CD14-positive monocyte (primary cell): ENCODE measurements at regions not wholly inside any gene's neighbourhood (a gene's known extent, or its start where the extent isn't known, plus 50 kb on each side); places are given as distances from the start of the nearest gene placed in this dataset.

Experiments used
- DNase-seq, 3 donors: peaks; one replicate each; pipeline ENCODE4 v3.0.0-alpha.2; 2011 to 2022
- H2AFZ ChIP-seq: 2 replicates; pipeline ENCODE4 v1.6.0; 2012; ENCODE audit warnings: mild to moderate bottlenecking, low read depth, low read length, inconsistent platforms; ENCODE audit not compliant: insufficient read depth, poor library complexity, severe bottlenecking
- H3K27ac ChIP-seq, 2 donors: 1 replicate in 1 of 2; 2 replicates in 1 of 2; pipeline ENCODE4 v1.5.1; 2012 to 2013; ENCODE audit warnings: low read length in 2 of 2, control low read depth in 1 of 2, inconsistent platforms in 1 of 2, low read depth in 1 of 2, mild to moderate bottlenecking in 1 of 2
- H3K27me3 ChIP-seq, 2 donors: one replicate each; pipeline versions ENCODE4 v1.6.0 to v1.6.1; 2011 to 2013; ENCODE audit warnings: low read length in 2 of 2; ENCODE audit not compliant: control insufficient read depth in 2 of 2, insufficient read depth in 2 of 2
- H3K36me3 ChIP-seq, 2 donors: replicated peaks in 1 of 2; 1 replicate in 1 of 2; 2 replicates in 1 of 2; pipeline versions ENCODE4 v1.5.1 to v1.6.1; 2012 to 2013; ENCODE audit warnings: low read length in 2 of 2, control low read depth in 1 of 2, inconsistent platforms in 1 of 2, mild to moderate bottlenecking in 1 of 2; ENCODE audit not compliant: insufficient read depth in 2 of 2, control insufficient read depth in 1 of 2
- H3K4me1 ChIP-seq, 2 donors: 1 replicate in 1 of 2; 2 replicates in 1 of 2; pipeline versions ENCODE4 v1.5.1 to v1.6.1; 2012 to 2013; ENCODE audit warnings: low read length in 2 of 2, control low read depth in 1 of 2, inconsistent platforms in 1 of 2, mild to moderate bottlenecking in 1 of 2, moderate library complexity in 1 of 2; ENCODE audit not compliant: insufficient read depth in 2 of 2, control insufficient read depth in 1 of 2
- H3K4me2 ChIP-seq: replicated peaks from 2 replicates; pipeline ENCODE3; 2012; ENCODE audit warnings: low read length, moderate library complexity, mild to moderate bottlenecking; ENCODE audit not compliant: poor library complexity, severe bottlenecking; ENCODE audit errors: extremely low read depth
- H3K4me3 ChIP-seq, 3 experiments: fragments of 200-600 bp in 1 of 3; sonication (generic) in 1 of 3; replicated peaks in 1 of 3; 1 replicate in 2 of 3; 2 replicates in 1 of 3; pipeline ENCODE4 v1.5.1; 2011 to 2013; ENCODE audit warnings: low read length in 3 of 3, mild to moderate bottlenecking in 3 of 3, control low read depth in 2 of 3, low read depth in 2 of 3, inconsistent platforms in 1 of 3, moderate library complexity in 1 of 3
- H3K79me2 ChIP-seq: 2 replicates; pipeline ENCODE4 v1.6.0; 2012; ENCODE audit warnings: mild to moderate bottlenecking, control low read depth, inconsistent platforms, low read length, moderate library complexity; ENCODE audit not compliant: insufficient read depth
- H3K9ac ChIP-seq: 2 replicates; pipeline ENCODE4 v1.6.0; 2017; ENCODE audit warnings: low read length, mild to moderate bottlenecking; ENCODE audit not compliant: insufficient read depth, poor library complexity, severe bottlenecking
- H3K9me3 ChIP-seq, 2 donors: replicated peaks in 1 of 2; 1 replicate in 1 of 2; 2 replicates in 1 of 2; pipeline versions ENCODE4 v1.5.1 to v1.6.1; 2012 to 2013; ENCODE audit warnings: low read length in 2 of 2, control low read depth in 1 of 2; ENCODE audit not compliant: control insufficient read depth in 1 of 2, insufficient read depth in 1 of 2
- H4K20me1 ChIP-seq: 2 replicates; pipeline ENCODE4 v1.6.0; 2012; ENCODE audit warnings: mild to moderate bottlenecking, low read length, control low read depth, moderate library complexity; ENCODE audit not compliant: insufficient read depth
- H3K27ac Mint-ChIP-seq, 7 donors: one replicate each; pipeline ENCODE4 v1.8.0; 2020; ENCODE audit warnings: mild to moderate bottlenecking in 7 of 7, mixed read lengths in 7 of 7, moderate library complexity in 6 of 7, inconsistent platforms in 2 of 7
- H3K27me3 Mint-ChIP-seq, 3 donors: one replicate each; pipeline ENCODE4 v1.8.0; 2021 to 2022; ENCODE audit warnings: low read depth in 3 of 3, mild to moderate bottlenecking in 3 of 3, mixed read lengths in 3 of 3, moderate library complexity in 3 of 3, inconsistent platforms in 1 of 3
- H3K36me3 Mint-ChIP-seq, 2 donors: one replicate each; pipeline ENCODE4 v1.8.0; 2020; ENCODE audit warnings: mixed read lengths in 2 of 2, inconsistent platforms in 1 of 2, mild to moderate bottlenecking in 1 of 2
- H3K4me1 Mint-ChIP-seq: one replicate; pipeline ENCODE4 v1.8.0; 2020; ENCODE audit warnings: mild to moderate bottlenecking, mixed read lengths
- H3K4me3 Mint-ChIP-seq, 2 donors: one replicate each; pipeline ENCODE4 v1.8.0; 2020; ENCODE audit warnings: mild to moderate bottlenecking in 2 of 2, mixed read lengths in 2 of 2, moderate library complexity in 1 of 2
- H3K9me3 Mint-ChIP-seq, 7 donors: one replicate each; pipeline ENCODE4 v1.8.0; 2020 to 2022; ENCODE audit warnings: mixed read lengths in 7 of 7, mild to moderate bottlenecking in 6 of 7, moderate library complexity in 6 of 7, inconsistent platforms in 2 of 7
- WGBS: methylation state at CpG from one replicate; pipeline ENCODE4 v1.1.5; 2013; ENCODE audit warnings: missing lambda C conversion rate; ENCODE audit not compliant: insufficient coverage; 5-methylcytosine and 5-hydroxymethylcytosine counted together
- intact Hi-C, 2 donors: fragments of 100-400 bp; cut with micrococcal nuclease; formaldehyde crosslinking; loops; one replicate each; pipeline versions ENCODE4 v1.15.0 to v1.15.1; 2023
- TF ChIP-seq, protein P1 (sequence below): fragments of 200-600 bp; IDR thresholded peaks from one replicate; pipeline ENCODE4 v1.8.0; 2022; ENCODE audit warnings: antibody characterized with exemption, mild to moderate bottlenecking

DNA sequence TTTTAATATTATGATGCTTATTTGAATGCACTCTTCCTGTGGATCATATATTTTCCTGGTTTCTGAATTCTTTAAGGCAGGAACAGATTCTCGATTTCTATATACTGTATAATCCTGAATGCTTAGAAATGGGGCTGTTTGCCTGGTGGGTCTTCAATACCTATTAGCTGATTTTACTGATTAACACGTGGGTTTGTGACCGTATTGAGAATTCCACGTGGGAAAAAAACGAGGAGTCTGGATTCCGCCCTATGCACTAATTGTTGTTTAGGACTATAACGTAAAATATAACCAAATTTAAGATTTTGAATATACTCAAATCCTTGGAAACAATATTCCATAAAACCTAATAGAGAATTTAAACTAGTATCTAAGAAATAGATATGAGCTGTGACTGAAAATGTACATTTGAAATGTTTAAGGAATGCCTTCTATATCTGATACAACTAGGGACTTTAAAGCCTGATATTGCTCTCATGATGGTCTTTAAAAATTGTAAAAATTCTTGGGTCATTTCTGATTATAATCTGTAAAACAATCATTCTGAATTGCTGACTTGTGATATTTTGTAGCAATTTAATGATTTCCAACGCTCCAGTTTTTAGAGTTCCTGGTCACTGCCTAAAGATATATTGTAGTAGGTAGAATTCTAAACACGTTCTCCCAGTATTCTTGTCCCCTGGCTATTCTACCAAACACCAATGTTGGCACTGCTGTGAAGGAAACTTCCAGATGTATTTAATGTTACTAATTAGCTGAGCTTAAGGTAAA, 93.6 kb upstream of the NOX3 start:
- Mint-ChIP-seq H3K4me3 (no peak overlapping the region), H3K27ac (no peak overlapping the region), H3K27me3 (peaks cover 0 to 1% (median 0%) of the 10 kb centered on the region in 3 donors), H3K4me1 (no peaks in the 10 kb centered on the region), H3K9me3 (peaks cover 3 to 8% (median 5%) of the 10 kb centered on the region in 7 donors), H3K36me3 (no peaks in the 10 kb centered on the region)
- TF ChIP-seq, protein P1, sequence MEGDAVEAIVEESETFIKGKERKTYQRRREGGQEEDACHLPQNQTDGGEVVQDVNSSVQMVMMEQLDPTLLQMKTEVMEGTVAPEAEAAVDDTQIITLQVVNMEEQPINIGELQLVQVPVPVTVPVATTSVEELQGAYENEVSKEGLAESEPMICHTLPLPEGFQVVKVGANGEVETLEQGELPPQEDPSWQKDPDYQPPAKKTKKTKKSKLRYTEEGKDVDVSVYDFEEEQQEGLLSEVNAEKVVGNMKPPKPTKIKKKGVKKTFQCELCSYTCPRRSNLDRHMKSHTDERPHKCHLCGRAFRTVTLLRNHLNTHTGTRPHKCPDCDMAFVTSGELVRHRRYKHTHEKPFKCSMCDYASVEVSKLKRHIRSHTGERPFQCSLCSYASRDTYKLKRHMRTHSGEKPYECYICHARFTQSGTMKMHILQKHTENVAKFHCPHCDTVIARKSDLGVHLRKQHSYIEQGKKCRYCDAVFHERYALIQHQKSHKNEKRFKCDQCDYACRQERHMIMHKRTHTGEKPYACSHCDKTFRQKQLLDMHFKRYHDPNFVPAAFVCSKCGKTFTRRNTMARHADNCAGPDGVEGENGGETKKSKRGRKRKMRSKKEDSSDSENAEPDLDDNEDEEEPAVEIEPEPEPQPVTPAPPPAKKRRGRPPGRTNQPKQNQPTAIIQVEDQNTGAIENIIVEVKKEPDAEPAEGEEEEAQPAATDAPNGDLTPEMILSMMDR: no peak
- H2AFZ ChIP-seq: no peak overlapping the region
- H3K4me1 ChIP-seq: no peaks in the 10 kb centered on the region
- no peaks in the 10 kb centered on the region for H4K20me1 ChIP-seq
- intact Hi-C loops: no loop called here
- no peaks in the 10 kb centered on the region for H3K79me2 ChIP-seq
- DNase-seq: no peak
- H3K9me3 ChIP-seq: no peaks in the 10 kb centered on the region
- H3K27ac ChIP-seq: no peak overlapping the region
- no peak overlapping the region for H3K4me3 ChIP-seq
- no peaks in the 10 kb centered on the region for H3K27me3 ChIP-seq
- H3K4me2 ChIP-seq: no peak overlapping the region
- H3K36me3 ChIP-seq: no peaks in the 10 kb centered on the region
- WGBS: no CpG with 5 or more reads among the region's 9 CpGs
- H3K9ac ChIP-seq: no peak overlapping the region

DNA sequence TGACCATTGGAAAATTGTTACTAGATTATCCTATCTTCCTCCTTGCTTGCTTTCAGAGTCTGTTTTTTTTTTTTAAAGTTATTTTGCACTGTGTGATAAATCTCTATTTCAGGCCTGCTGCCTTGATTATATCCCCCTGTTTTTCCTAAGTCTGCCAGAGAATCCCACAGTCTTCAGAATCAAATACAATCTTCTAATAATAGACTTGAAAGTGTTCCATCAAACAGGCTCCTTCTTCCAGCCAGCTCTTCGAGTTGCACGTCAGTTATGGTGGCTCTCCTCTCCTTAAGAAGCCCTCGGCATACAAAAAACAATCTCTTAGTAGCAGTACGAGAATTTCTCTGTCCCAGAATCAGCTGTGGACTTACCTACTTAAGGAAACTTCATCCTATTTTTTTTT, 92.9 kb upstream of the NOX3 start:
- Histone ChIP-seq H3K4me1 (no peaks in the 10 kb centered on the region), H3K4me3 (no peak overlapping the region), H3K79me2 (no peaks in the 10 kb centered on the region), H4K20me1 (no peaks in the 10 kb centered on the region), H3K9ac (no peak overlapping the region), H3K27ac (no peak overlapping the region), H3K36me3 (no peaks in the 10 kb centered on the region), H3K27me3 (no peaks in the 10 kb centered on the region), H3K4me2 (no peak overlapping the region), H2AFZ (no peak overlapping the region), H3K9me3 (no peaks in the 10 kb centered on the region)
- H3K4me1 Mint-ChIP-seq: no peaks in the 10 kb centered on the region
- H3K36me3 Mint-ChIP-seq: no peaks in the 10 kb centered on the region
- intact Hi-C loops: no loop called here
- no peak overlapping the region for H3K4me3 Mint-ChIP-seq
- WGBS: 100% methylated on average over 3 of the region's 4 CpGs
- H3K27ac Mint-ChIP-seq: no peak overlapping the region
- peaks cover 0 to 1% (median 0%) of the 10 kb centered on the region in 3 donors for H3K27me3 Mint-ChIP-seq
- TF ChIP-seq, protein P1: no peak
- no peak for DNase-seq
- H3K9me3 Mint-ChIP-seq: peaks cover 2 to 7% (median 5%) of the 10 kb centered on the region in 7 donors
